ENCODE measurements at regions not wholly inside any gene's neighbourhood (a gene's known extent, or its start where the extent isn't known, plus 50 kb on each side); places are given as distances from the start of the nearest gene placed in this dataset.
A peak's percentile ranks its signal among the peaks of the same experiment; 100 is the strongest.

- peaks cover 4% of the 10 kb centered on the region in 2 donors for H3K36me3 Mint-ChIP-seq
- Histone ChIP-seq H3K9me3 (replicated peaks in 1 of 2; ENCODE audit: control insufficient read depth in 1 of 2, insufficient read depth in 1 of 2, low read length in 2 of 2) (no peaks in the 10 kb centered on the region), H3K9ac (ENCODE audit: insufficient read depth, low read length, poor library complexity, severe bottlenecking) (no peak overlapping the region), H3K4me3 (replicated peaks in 1 of 3; ENCODE audit: low read depth in 2 of 3, low read length in 3 of 3) (no peak overlapping the region), H3K79me2 (ENCODE audit: insufficient read depth, low read length) (no peaks in the 10 kb centered on the region), H3K36me3 (replicated peaks in 1 of 2; ENCODE audit: control insufficient read depth in 1 of 2, insufficient read depth in 2 of 2, low read length in 2 of 2) (no peaks in the 10 kb centered on the region), H3K4me2 (replicated peaks; ENCODE audit: extremely low read depth, low read length, poor library complexity, severe bottlenecking) (no peak overlapping the region), H3K4me1 (ENCODE audit: control insufficient read depth in 1 of 2, insufficient read depth in 2 of 2, low read length in 2 of 2) (peaks cover 71 to 82% of the 10 kb centered on the region in 2 donors), H3K27me3 (ENCODE audit: control insufficient read depth in 2 of 2, insufficient read depth in 2 of 2, low read length in 2 of 2) (no peaks in the 10 kb centered on the region), H4K20me1 (ENCODE audit: insufficient read depth, low read length) (no peaks in the 10 kb centered on the region), H2AFZ (ENCODE audit: insufficient read depth, low read depth, low read length, poor library complexity, severe bottlenecking) (peak overlapping the region; percentile 8), H3K27ac (ENCODE audit: low read depth in 1 of 2, low read length in 2 of 2) (peak overlapping the region in 1 of 2 donors; percentile 17)
- H3K4me1 Mint-ChIP-seq: peaks cover 75% of the 10 kb centered on the region
- WGBS (ENCODE audit: insufficient coverage): 63% methylated on average over 3 of the region's 4 CpGs
- no peak for DNase-seq
- no peak for TF ChIP-seq CTCF (IDR thresholded peaks at IDR 0.05)
- peaks cover 0 to 2% (median 0%) of the 10 kb centered on the region in 3 donors for H3K27me3 Mint-ChIP-seq (ENCODE audit: low read depth in 3 of 3)
- H3K9me3 Mint-ChIP-seq: peaks cover 0 to 9% (median 3%) of the 10 kb centered on the region in 7 donors
- H3K27ac Mint-ChIP-seq: peak overlapping the region in 6 of 7 donors; percentile 22 to 82 (median 66)
- intact Hi-C loops (cut with micrococcal nuclease): no loop called here
- no peak overlapping the region for H3K4me3 Mint-ChIP-seq
Observed at GRCh38 chr3:46105306-46105919, 78.1 kb upstream of the XCR1 start.

DNA sequence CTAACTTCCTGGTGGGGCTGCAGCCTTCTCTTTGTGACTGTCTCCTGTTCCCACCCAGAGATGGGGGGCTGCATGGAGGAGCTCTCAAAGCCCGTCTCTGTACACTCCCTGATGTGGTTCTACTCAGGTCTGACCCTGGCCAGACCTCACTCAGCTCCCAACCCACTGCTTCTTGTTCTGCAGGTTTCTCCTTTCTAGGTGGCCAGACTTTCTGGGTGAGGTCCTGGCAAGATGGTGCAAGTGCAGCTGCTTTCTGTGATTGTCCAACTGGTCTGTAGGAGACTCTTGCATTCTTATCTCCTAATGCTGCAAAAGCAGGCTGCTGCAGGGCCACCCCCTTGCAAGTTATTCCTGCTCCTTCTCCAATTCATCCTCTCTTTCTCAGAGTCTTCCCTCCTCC, 77.4 kb upstream of the XCR1 start:
- Histone ChIP-seq H4K20me1 (ENCODE audit: insufficient read depth, low read length) (no peaks in the 10 kb centered on the region), H3K36me3 (replicated peaks in 1 of 2; ENCODE audit: control insufficient read depth in 1 of 2, insufficient read depth in 2 of 2, low read length in 2 of 2) (no peaks in the 10 kb centered on the region), H3K79me2 (ENCODE audit: insufficient read depth, low read length) (peaks cover 5% of the 10 kb centered on the region), H3K9me3 (replicated peaks in 1 of 2; ENCODE audit: control insufficient read depth in 1 of 2, insufficient read depth in 1 of 2, low read length in 2 of 2) (no peaks in the 10 kb centered on the region), H3K9ac (ENCODE audit: insufficient read depth, low read length, poor library complexity, severe bottlenecking) (no peak overlapping the region), H2AFZ (ENCODE audit: insufficient read depth, low read depth, low read length, poor library complexity, severe bottlenecking) (peak overlapping the region; percentile 8), H3K4me2 (replicated peaks; ENCODE audit: extremely low read depth, low read length, poor library complexity, severe bottlenecking) (no peak overlapping the region), H3K27ac (ENCODE audit: low read depth in 1 of 2, low read length in 2 of 2) (peak overlapping the region in 1 of 2 donors; percentile 17), H3K4me1 (ENCODE audit: control insufficient read depth in 1 of 2, insufficient read depth in 2 of 2, low read length in 2 of 2) (peaks cover 74 to 82% of the 10 kb centered on the region in 2 donors), H3K4me3 (replicated peaks in 1 of 3; ENCODE audit: low read depth in 2 of 3, low read length in 3 of 3) (no peak overlapping the region), H3K27me3 (ENCODE audit: control insufficient read depth in 2 of 2, insufficient read depth in 2 of 2, low read length in 2 of 2) (no peaks in the 10 kb centered on the region)
- DNase-seq: no peak
- peak overlapping the region; percentile 22 to 82 (median 69) for H3K27ac Mint-ChIP-seq
- TF ChIP-seq CTCF (IDR thresholded peaks at IDR 0.05): no peak
- intact Hi-C loops (cut with micrococcal nuclease): no loop called here
- H3K9me3 Mint-ChIP-seq: peaks cover 0 to 9% (median 3%) of the 10 kb centered on the region in 7 donors
- H3K27me3 Mint-ChIP-seq (ENCODE audit: low read depth in 3 of 3): peaks cover 0 to 2% (median 0%) of the 10 kb centered on the region in 3 donors
- peaks cover 7 to 8% of the 10 kb centered on the region in 2 donors for H3K36me3 Mint-ChIP-seq
- H3K4me3 Mint-ChIP-seq: no peak overlapping the region
- H3K4me1 Mint-ChIP-seq: peaks cover 75% of the 10 kb centered on the region
- 100% methylated on average over 1 of the region's 1 CpG for WGBS (ENCODE audit: insufficient coverage)

Data from CD14-positive monocyte (primary cell).